MM.1S (cell line): ENCODE measurements at regions not wholly inside any gene's neighbourhood (a gene's known extent, or its start where the extent isn't known, plus 50 kb on each side); places are given as distances from the start of the nearest gene placed in this dataset.

Source experiments
- EZH2 ChIP-seq: fragments of 300-600 bp; sonication (generic); optimal IDR thresholded peaks from 2 replicates; pipeline ENCODE3; 2017; ENCODE audit warnings: low read depth, mild to moderate bottlenecking, antibody characterized with exemption, low read length, mixed read lengths
- TF ChIP-seq, protein P1 (sequence below): fragments of 300-600 bp; sonication (generic); IDR thresholded peaks from 2 replicates; pipeline ENCODE4 v1.5.1; 2016; ENCODE audit warnings: antibody characterized with exemption, low read length, mixed read lengths

DNA sequence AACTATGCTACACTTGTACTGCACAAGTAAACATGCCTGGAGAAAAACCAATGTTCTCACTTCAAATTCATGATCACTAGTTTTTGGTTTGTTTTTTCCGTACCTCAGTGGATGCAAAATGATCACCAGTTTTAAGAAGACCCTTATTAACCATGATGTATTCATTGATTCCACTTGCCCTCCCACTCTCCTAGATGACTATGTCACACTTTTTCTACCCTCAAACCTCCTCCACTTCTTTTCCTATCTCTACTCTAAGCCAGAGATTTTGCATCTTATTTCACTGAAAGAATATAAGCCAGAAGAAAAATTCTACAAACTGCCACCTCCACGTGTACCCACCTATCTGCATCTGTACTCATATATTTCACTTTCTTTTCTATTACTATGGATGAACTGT is 186.2 kb upstream of the NAMPT start:
- TF ChIP-seq, protein P1, sequence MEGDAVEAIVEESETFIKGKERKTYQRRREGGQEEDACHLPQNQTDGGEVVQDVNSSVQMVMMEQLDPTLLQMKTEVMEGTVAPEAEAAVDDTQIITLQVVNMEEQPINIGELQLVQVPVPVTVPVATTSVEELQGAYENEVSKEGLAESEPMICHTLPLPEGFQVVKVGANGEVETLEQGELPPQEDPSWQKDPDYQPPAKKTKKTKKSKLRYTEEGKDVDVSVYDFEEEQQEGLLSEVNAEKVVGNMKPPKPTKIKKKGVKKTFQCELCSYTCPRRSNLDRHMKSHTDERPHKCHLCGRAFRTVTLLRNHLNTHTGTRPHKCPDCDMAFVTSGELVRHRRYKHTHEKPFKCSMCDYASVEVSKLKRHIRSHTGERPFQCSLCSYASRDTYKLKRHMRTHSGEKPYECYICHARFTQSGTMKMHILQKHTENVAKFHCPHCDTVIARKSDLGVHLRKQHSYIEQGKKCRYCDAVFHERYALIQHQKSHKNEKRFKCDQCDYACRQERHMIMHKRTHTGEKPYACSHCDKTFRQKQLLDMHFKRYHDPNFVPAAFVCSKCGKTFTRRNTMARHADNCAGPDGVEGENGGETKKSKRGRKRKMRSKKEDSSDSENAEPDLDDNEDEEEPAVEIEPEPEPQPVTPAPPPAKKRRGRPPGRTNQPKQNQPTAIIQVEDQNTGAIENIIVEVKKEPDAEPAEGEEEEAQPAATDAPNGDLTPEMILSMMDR = no peak
- TF ChIP-seq EZH2 = no peak
